SK-N-SH (cell line): ENCODE measurements at regions not wholly inside any gene's neighbourhood (a gene's known extent, or its start where the extent isn't known, plus 50 kb on each side); places are given as distances from the start of the nearest gene placed in this dataset.

Source experiments
- CHD2 ChIP-seq: fragments of 150-350 bp; IDR thresholded peaks from 2 replicates; pipeline ENCODE4 v1.6.1; 2018; ENCODE audit warnings: low read length; ENCODE audit not compliant: partially characterized antibody
- CTCF ChIP-seq: fragments of 200-600 bp; sonication (generic); IDR thresholded peaks from 2 replicates; pipeline ENCODE4 v1.6.1; 2017; ENCODE audit warnings: antibody characterized with exemption, mild to moderate bottlenecking, moderate library complexity
- EP300 ChIP-seq, 2 experiments: IDR thresholded peaks; 2 replicates each; pipeline versions ENCODE4 v1.4.0 to v1.6.1; 2012; ENCODE audit warnings: borderline replicate concordance in 1 of 2, low read depth in 1 of 2, low read length in 1 of 2
- SIN3A ChIP-seq: IDR thresholded peaks from 2 replicates; pipeline ENCODE4 v1.6.1; 2012; ENCODE audit warnings: low read depth, mild to moderate bottlenecking, low read length, moderate library complexity, borderline replicate concordance

- TF ChIP-seq CTCF = no peak
- TF ChIP-seq EP300 (IDR thresholded peaks at IDR 0.05; ENCODE audit: borderline replicate concordance in 1 of 2, low read depth in 1 of 2, low read length in 1 of 2) = no peak
- TF ChIP-seq CHD2 = no peak
- TF ChIP-seq SIN3A = no peak
Measured at GRCh38 chr18:38310936-38311335, 745.3 kb upstream of the CELF4 start.
